Endometrium (tissue), 2 donors: ENCODE measurements at regions not wholly inside any gene's neighbourhood (a gene's known extent, or its start where the extent isn't known, plus 50 kb on each side); places are given as distances from the start of the nearest gene placed in this dataset.

Experiments
- FAIRE-seq: peaks from 2 replicates; lab custom pipeline; 2012; peaks lifted over from hg19 to GRCh38; lab: Jason Lieb, UNC
- donor health status: control.
- donor health status: control.

- FAIRE-seq, result peak; percentile 53
Observed at GRCh38 chr1:192099328-192099727, 58.9 kb upstream of the RGS18 start.

GRCh38 chr1:192100686-192101468 lies 57.4 kb upstream of the RGS18 start:
- FAIRE-seq, result no peak

GRCh38 chr1:192104128-192104527 lies 54.1 kb upstream of the RGS18 start:
- FAIRE-seq, result no peak

- no peak for FAIRE-seq
Observed at GRCh38 chr1:192104852-192105251, 53.4 kb upstream of the RGS18 start.

- FAIRE-seq, result no peak
Observed at GRCh38 chr1:192108161-192108560, 50.1 kb upstream of the RGS18 start.
